ENCODE measurements at regions not wholly inside any gene's neighbourhood (a gene's known extent, or its start where the extent isn't known, plus 50 kb on each side); places are given as distances from the start of the nearest gene placed in this dataset.

- no peak for DNase-seq
Measured at GRCh38 chr19:13604902-13605586, 98.8 kb upstream of the CACNA1A start.

- DNase-seq: no peak
Measured at GRCh38 chr19:13600802-13601201, 94.5 kb upstream of the CACNA1A start.

GRCh38 chr19:13600091-13600490 is 93.8 kb upstream of the CACNA1A start:
- no peak for DNase-seq

GRCh38 chr19:13599681-13600080 is 93.4 kb upstream of the CACNA1A start:
- DNase-seq: no peak

GRCh38 chr19:13598098-13598497 is 91.8 kb upstream of the CACNA1A start:
- no peak for DNase-seq

GRCh38 chr19:13597640-13598039 is 91.4 kb upstream of the CACNA1A start:
- peak; percentile 15 for DNase-seq

GRCh38 chr19:13588957-13589833 is 82.9 kb upstream of the CACNA1A start:
- peak; percentile 71 for DNase-seq

- DNase-seq: no peak
Measured at GRCh38 chr19:13585512-13585911, 79.2 kb upstream of the CACNA1A start.

- DNase-seq: no peak
Measured at GRCh38 chr19:13583753-13584152, 77.5 kb upstream of the CACNA1A start.

- DNase-seq: no peak
Measured at GRCh38 chr19:13583114-13583513, 76.8 kb upstream of the CACNA1A start.

- DNase-seq: no peak
Measured at GRCh38 chr19:13581576-13581975, 75.3 kb upstream of the CACNA1A start.

- DNase-seq: no peak
Measured at GRCh38 chr19:13579388-13580060, 73.2 kb upstream of the CACNA1A start.

- DNase-seq: no peak
Measured at GRCh38 chr19:13576726-13577125, 70.4 kb upstream of the CACNA1A start.

GRCh38 chr19:13574933-13575332 is 68.7 kb upstream of the CACNA1A start:
- DNase-seq: no peak

GRCh38 chr19:13573056-13573667 is 66.9 kb upstream of the CACNA1A start:
- DNase-seq: no peak

GRCh38 chr19:13561461-13561860 is 55.2 kb upstream of the CACNA1A start:
- no peak for DNase-seq

GRCh38 chr19:13557756-13558398 is 51.6 kb upstream of the CACNA1A start:
- DNase-seq: no peak

GRCh38 chr19:13556552-13556951 is 50.3 kb upstream of the CACNA1A start:
- no peak for DNase-seq
